ENCODE measurements at regions not wholly inside any gene's neighbourhood (a gene's known extent, or its start where the extent isn't known, plus 50 kb on each side); places are given as distances from the start of the nearest gene placed in this dataset.

- TF ChIP-seq POLR2A (IDR thresholded peaks at IDR 0.05; ENCODE audit: extremely low read depth, insufficient read length) (no peak), CTCF (IDR thresholded peaks at IDR 0.05; ENCODE audit: low read depth, low read length) (no peak)
These were observed 293.9 kb upstream of the PROK2 start for GRCh38 chr3:72078676-72079368.
